ENCODE measurements at regions not wholly inside any gene's neighbourhood (a gene's known extent, or its start where the extent isn't known, plus 50 kb on each side); places are given as distances from the start of the nearest gene placed in this dataset.

GRCh38 chr12:115190010-115190770 is 506.2 kb upstream of the TBX3 start:
- H3K36me3 Mint-ChIP-seq (ENCODE audit: insufficient read depth), result no peaks in the 10 kb centered on the region

GRCh38 chr12:115185506-115185905 is 501.5 kb upstream of the TBX3 start:
- H3K36me3 Mint-ChIP-seq (ENCODE audit: insufficient read depth), result no peaks in the 10 kb centered on the region

More at GRCh38 chr12:115190010-115190770, 506.2 kb upstream of the TBX3 start:
- no peaks in the 10 kb centered on the region for H3K9me3 Mint-ChIP-seq (ENCODE audit: low read depth)
- peaks cover 15% of the 10 kb centered on the region for H3K27me3 Mint-ChIP-seq
- no peak for TF ChIP-seq CTCF (IDR thresholded peaks at IDR 0.05; ENCODE audit: unreplicated experiment)
- no peak overlapping the region for H3K4me3 Mint-ChIP-seq (ENCODE audit: low read depth)
- no peaks in the 10 kb centered on the region for H3K4me1 Mint-ChIP-seq (ENCODE audit: low read depth)
- no peak for DNase-seq (ENCODE audit: low spot score, unreplicated experiment)
- no peak overlapping the region for H3K27ac Mint-ChIP-seq

GRCh38 chr12:115183752-115184151 is 499.8 kb upstream of the TBX3 start:
- peaks cover 8% of the 10 kb centered on the region for H3K27me3 Mint-ChIP-seq
- TF ChIP-seq CTCF (IDR thresholded peaks at IDR 0.05; ENCODE audit: unreplicated experiment), result no peak
- no peak overlapping the region for H3K27ac Mint-ChIP-seq
- H3K4me3 Mint-ChIP-seq (ENCODE audit: low read depth), result no peak overlapping the region
- H3K36me3 Mint-ChIP-seq (ENCODE audit: insufficient read depth), result no peaks in the 10 kb centered on the region
- no peaks in the 10 kb centered on the region for H3K9me3 Mint-ChIP-seq (ENCODE audit: low read depth)
- no peak for DNase-seq (ENCODE audit: low spot score, unreplicated experiment)
- H3K4me1 Mint-ChIP-seq (ENCODE audit: low read depth), result peaks cover 4% of the 10 kb centered on the region

More at GRCh38 chr12:115185506-115185905, 501.5 kb upstream of the TBX3 start:
- TF ChIP-seq CTCF (IDR thresholded peaks at IDR 0.05; ENCODE audit: unreplicated experiment), result no peak
- no peak overlapping the region for H3K27ac Mint-ChIP-seq
- H3K9me3 Mint-ChIP-seq (ENCODE audit: low read depth), result no peaks in the 10 kb centered on the region
- H3K27me3 Mint-ChIP-seq, result peaks cover 12% of the 10 kb centered on the region
- DNase-seq (ENCODE audit: low spot score, unreplicated experiment), result no peak
- H3K4me3 Mint-ChIP-seq (ENCODE audit: low read depth), result no peak overlapping the region
- H3K4me1 Mint-ChIP-seq (ENCODE audit: low read depth), result no peaks in the 10 kb centered on the region

GRCh38 chr12:115177899-115178298 is 493.9 kb upstream of the TBX3 start:
- H3K27me3 Mint-ChIP-seq, result peaks cover 15% of the 10 kb centered on the region
- H3K27ac Mint-ChIP-seq, result no peak overlapping the region
- no peaks in the 10 kb centered on the region for H3K9me3 Mint-ChIP-seq (ENCODE audit: low read depth)
- no peak overlapping the region for H3K4me3 Mint-ChIP-seq (ENCODE audit: low read depth)
- no peak for TF ChIP-seq CTCF (IDR thresholded peaks at IDR 0.05; ENCODE audit: unreplicated experiment)
- H3K4me1 Mint-ChIP-seq (ENCODE audit: low read depth), result peaks cover 4% of the 10 kb centered on the region
- H3K36me3 Mint-ChIP-seq (ENCODE audit: insufficient read depth), result no peaks in the 10 kb centered on the region
- DNase-seq (ENCODE audit: low spot score, unreplicated experiment), result no peak

GRCh38 chr12:115176741-115177400 is 492.9 kb upstream of the TBX3 start:
- Mint-ChIP-seq H3K4me3 (ENCODE audit: low read depth) (no peak overlapping the region), H3K27me3 (peaks cover 21% of the 10 kb centered on the region), H3K27ac (no peak overlapping the region), H3K4me1 (ENCODE audit: low read depth) (peaks cover 4% of the 10 kb centered on the region), H3K9me3 (ENCODE audit: low read depth) (no peaks in the 10 kb centered on the region), H3K36me3 (ENCODE audit: insufficient read depth) (no peaks in the 10 kb centered on the region)
- no peak for DNase-seq (ENCODE audit: low spot score, unreplicated experiment)
- no peak for TF ChIP-seq CTCF (IDR thresholded peaks at IDR 0.05; ENCODE audit: unreplicated experiment)
